Endothelial cell of umbilical vein (primary cell): ENCODE measurements at regions not wholly inside any gene's neighbourhood (a gene's known extent, or its start where the extent isn't known, plus 50 kb on each side); places are given as distances from the start of the nearest gene placed in this dataset.

ENCODE experiments used
- BruUV-seq: library from RNA; stranded (reverse); fragments of 400-500 nt; replicated peaks from 2 replicates; lab custom pipeline; 2021; lab: Mats Ljungman, UMichigan
- CTCF ChIA-PET: fragments of 300-600, 350-600 bp; sonication (Branson Sonifier 250); formaldehyde crosslinking; loops from one replicate; lab custom pipeline; 2021; ENCODE audit warnings: antibody characterized with exemption, inconsistent platforms; lab: Charles Lee
- POLR2A ChIA-PET: fragments of 300-600, 350-600 bp; sonication (Branson Sonifier 250); formaldehyde crosslinking; loops from one replicate; lab custom pipeline; 2021; ENCODE audit warnings: antibody characterized with exemption, inconsistent platforms; lab: Charles Lee
- DNase-seq: peaks from one replicate; pipeline ENCODE4 v3.0.0-alpha.2; 2011; ENCODE audit warnings: low read depth, low spot score
- FAIRE-seq: peaks from 2 replicates; lab custom pipeline; 2011; peaks lifted over from hg19 to GRCh38; lab: Jason Lieb, UNC
- H2AFZ ChIP-seq: 2 replicates; pipeline ENCODE4 v1.6.0; 2012; ENCODE audit warnings: low read depth, low read length, control low read depth, inconsistent platforms
- H3K27ac ChIP-seq: 2 replicates; pipeline ENCODE4 v1.5.1; 2011; ENCODE audit warnings: low read depth, mild to moderate bottlenecking, control low read depth, low read length, moderate library complexity; ENCODE audit not compliant: insufficient read depth
- H3K27me3 ChIP-seq, 2 experiments: 2 replicates each; pipeline versions ENCODE4 v1.6.0 to v1.6.1; 2011; ENCODE audit warnings: low read length in 2 of 2, mixed read lengths in 1 of 2; ENCODE audit not compliant: control insufficient read depth in 2 of 2, insufficient read depth in 2 of 2
- H3K36me3 ChIP-seq, 2 experiments: 2 replicates in 1 of 2; 3 replicates in 1 of 2; pipeline ENCODE4 v1.5.1; 2011; ENCODE audit warnings: low read length in 2 of 2, mild to moderate bottlenecking in 1 of 2, moderate library complexity in 1 of 2; ENCODE audit not compliant: control insufficient read depth in 2 of 2, insufficient read depth in 2 of 2; ENCODE audit errors: extremely low read depth in 1 of 2
- H3K4me1 ChIP-seq: 3 replicates; pipeline ENCODE4 v1.5.1; 2011; ENCODE audit warnings: mild to moderate bottlenecking, low read length; ENCODE audit not compliant: control insufficient read depth, insufficient read depth; ENCODE audit errors: extremely low read depth
- H3K4me2 ChIP-seq: 2 replicates; pipeline ENCODE4 v1.6.1; 2011; ENCODE audit warnings: low read length, control low read depth, mixed read lengths; ENCODE audit not compliant: insufficient read depth
- H3K4me3 ChIP-seq, 3 experiments: fragments of 200-600 bp in 1 of 3; sonication (generic), shearing (Covaris generic) in 1 of 3; replicated peaks in 1 of 3; 2 replicates each; pipeline ENCODE4 v1.5.1; 2011 to 2016; ENCODE audit warnings: control low read depth in 3 of 3, low read length in 3 of 3, mild to moderate bottlenecking in 2 of 3, inconsistent platforms in 1 of 3, low read depth in 1 of 3, moderate library complexity in 1 of 3; ENCODE audit not compliant: insufficient read depth in 1 of 3
- H3K79me2 ChIP-seq: 2 replicates; pipeline ENCODE4 v1.6.0; 2012; ENCODE audit warnings: low read length, inconsistent platforms; ENCODE audit not compliant: control insufficient read depth, insufficient read depth
- H3K9ac ChIP-seq: replicated peaks from 2 replicates; pipeline ENCODE3; 2011; ENCODE audit warnings: low read length, control low read depth; ENCODE audit not compliant: insufficient read depth; ENCODE audit errors: extremely low read depth
- H3K9me1 ChIP-seq: replicated peaks from 3 replicates; pipeline ENCODE4 v1.6.0; 2011; ENCODE audit warnings: mild to moderate bottlenecking, low read length; ENCODE audit not compliant: control insufficient read depth, insufficient read depth; ENCODE audit errors: extremely low read depth
- H3K9me3 ChIP-seq: replicated peaks from 2 replicates; pipeline ENCODE4 v1.5.1; 2012; ENCODE audit warnings: low read length, inconsistent platforms; ENCODE audit not compliant: control insufficient read depth, insufficient read depth
- H4K20me1 ChIP-seq: replicated peaks from 2 replicates; pipeline ENCODE3; 2011; ENCODE audit warnings: mild to moderate bottlenecking, low read length; ENCODE audit not compliant: control insufficient read depth, insufficient read depth; ENCODE audit errors: extremely low read depth
- EZH2 ChIP-seq: IDR thresholded peaks from 2 replicates; pipeline ENCODE4 v1.6.1; 2012; ENCODE audit warnings: borderline replicate concordance, low read depth, mild to moderate bottlenecking, moderate library complexity, low read length, inconsistent platforms; ENCODE audit not compliant: severe bottlenecking
- FOS ChIP-seq: IDR thresholded peaks from 2 replicates; pipeline ENCODE4 v1.6.1; 2011; ENCODE audit warnings: mild to moderate bottlenecking, low read length, moderate library complexity, borderline replicate concordance; ENCODE audit not compliant: insufficient read depth
- GATA2 ChIP-seq: IDR thresholded peaks from 2 replicates; pipeline ENCODE4 v1.7.0; 2011; ENCODE audit warnings: low read depth, mild to moderate bottlenecking, moderate library complexity, mixed read lengths, low read length; ENCODE audit not compliant: insufficient read length, insufficient read depth
- JUN ChIP-seq: IDR thresholded peaks from 2 replicates; pipeline ENCODE4 v1.6.1; 2011; ENCODE audit warnings: borderline replicate concordance, low read depth; ENCODE audit not compliant: insufficient read length, insufficient read depth
- MAX ChIP-seq: IDR thresholded peaks from 2 replicates; pipeline ENCODE4 v1.6.1; 2011; ENCODE audit not compliant: insufficient read depth, insufficient read length
- MYC ChIP-seq: IDR thresholded peaks from one replicate; pipeline ENCODE4 v1.6.1; 2011; ENCODE audit warnings: mild to moderate bottlenecking, low read depth, low read length
- POLR2AphosphoS5 ChIP-seq: IDR thresholded peaks from 2 replicates; pipeline ENCODE4 v1.6.1; 2012; ENCODE audit warnings: low read depth, mild to moderate bottlenecking, control low read depth, low read length, moderate library complexity; ENCODE audit not compliant: insufficient read depth
- dilution Hi-C: fragments of 300-500 bp; cut with MboI; formaldehyde crosslinking; loops from one replicate; pipeline ENCODE4 v1.15.0; 2019; ENCODE audit warnings: low sequenced_read_pairs; ENCODE audit not compliant: extremely low pct_ligation_motif_present
- intact Hi-C: fragments of 100-400 bp; cut with micrococcal nuclease; formaldehyde crosslinking; loops from one replicate; pipeline ENCODE4 v1.10.0; 2022
- TF ChIP-seq, protein P1 (sequence below), 2 donors: IDR thresholded peaks; 1 replicate in 1 of 2; 2 replicates in 1 of 2; pipeline ENCODE4 v1.5.1; 2011; ENCODE audit warnings: low read length in 2 of 2, mild to moderate bottlenecking in 2 of 2, moderate library complexity in 2 of 2, control low read depth in 1 of 2, inconsistent platforms in 1 of 2, low read depth in 1 of 2; ENCODE audit not compliant: insufficient read depth in 1 of 2; ENCODE audit errors: extremely low read depth in 1 of 2

DNA sequence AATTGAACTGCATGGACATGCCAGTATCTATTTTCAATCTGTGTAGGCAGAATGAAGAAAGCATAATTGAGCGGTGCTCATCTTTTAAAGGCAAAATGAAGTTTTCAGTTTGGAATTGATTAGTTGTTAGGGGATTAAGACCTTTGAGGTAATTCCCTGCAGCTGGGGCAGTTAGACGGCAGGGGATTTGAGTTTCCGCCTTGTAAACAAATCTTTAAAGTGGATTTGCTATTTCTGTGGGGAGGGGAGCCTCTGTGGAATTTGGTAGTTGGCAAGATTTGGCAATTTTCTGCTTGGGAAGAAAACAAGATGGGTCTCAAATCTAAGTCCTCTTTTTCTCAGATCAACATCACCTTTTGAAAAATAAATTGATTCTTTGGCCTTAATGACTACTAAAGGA is 212.5 kb upstream of the CNTN6 start:
- no peak overlapping the region for H3K4me3 ChIP-seq
- no peak for FAIRE-seq
- POLR2A ChIA-PET, result no interaction called here
- no peaks in the 10 kb centered on the region for H4K20me1 ChIP-seq
- intact Hi-C loops, result no loop called here
- no peaks in the 10 kb centered on the region for H3K9me3 ChIP-seq
- no peak overlapping the region for H3K4me2 ChIP-seq
- TF ChIP-seq JUN (no peak), GATA2 (no peak), FOS (no peak), MYC (no peak), MAX (no peak), EZH2 (no peak), POLR2AphosphoS5 (no peak)
- TF ChIP-seq, protein P1, sequence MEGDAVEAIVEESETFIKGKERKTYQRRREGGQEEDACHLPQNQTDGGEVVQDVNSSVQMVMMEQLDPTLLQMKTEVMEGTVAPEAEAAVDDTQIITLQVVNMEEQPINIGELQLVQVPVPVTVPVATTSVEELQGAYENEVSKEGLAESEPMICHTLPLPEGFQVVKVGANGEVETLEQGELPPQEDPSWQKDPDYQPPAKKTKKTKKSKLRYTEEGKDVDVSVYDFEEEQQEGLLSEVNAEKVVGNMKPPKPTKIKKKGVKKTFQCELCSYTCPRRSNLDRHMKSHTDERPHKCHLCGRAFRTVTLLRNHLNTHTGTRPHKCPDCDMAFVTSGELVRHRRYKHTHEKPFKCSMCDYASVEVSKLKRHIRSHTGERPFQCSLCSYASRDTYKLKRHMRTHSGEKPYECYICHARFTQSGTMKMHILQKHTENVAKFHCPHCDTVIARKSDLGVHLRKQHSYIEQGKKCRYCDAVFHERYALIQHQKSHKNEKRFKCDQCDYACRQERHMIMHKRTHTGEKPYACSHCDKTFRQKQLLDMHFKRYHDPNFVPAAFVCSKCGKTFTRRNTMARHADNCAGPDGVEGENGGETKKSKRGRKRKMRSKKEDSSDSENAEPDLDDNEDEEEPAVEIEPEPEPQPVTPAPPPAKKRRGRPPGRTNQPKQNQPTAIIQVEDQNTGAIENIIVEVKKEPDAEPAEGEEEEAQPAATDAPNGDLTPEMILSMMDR (IDR thresholded peaks at IDR 0.05; ENCODE audit: extremely low read depth in 1 of 2, insufficient read depth in 1 of 2, low read depth in 1 of 2, low read length in 2 of 2), result no peak
- H2AFZ ChIP-seq, result no peak overlapping the region
- dilution Hi-C loops, result no loop called here
- CTCF ChIA-PET, result no interaction called here
- no peak overlapping the region for H3K9ac ChIP-seq
- no peaks in the 10 kb centered on the region for H3K9me1 ChIP-seq
- no peaks in the 10 kb centered on the region for H3K36me3 ChIP-seq
- H3K27ac ChIP-seq, result no peak overlapping the region
- H3K27me3 ChIP-seq, result no peaks in the 10 kb centered on the region
- no peak for DNase-seq
- H3K79me2 ChIP-seq, result no peaks in the 10 kb centered on the region
- peaks cover 2% of the 10 kb centered on the region for H3K4me1 ChIP-seq
- no TSS peak for BruUV-seq
